ENCODE measurements at regions not wholly inside any gene's neighbourhood (a gene's known extent, or its start where the extent isn't known, plus 50 kb on each side); places are given as distances from the start of the nearest gene placed in this dataset.

- intact Hi-C loops (cut with micrococcal nuclease; ENCODE audit: unreplicated experiment), result no loop called here
- Histone ChIP-seq H3K4me3 (ENCODE audit: low read depth, low read length) (no peak overlapping the region), H3K4me1 (peaks cover 17% of the 10 kb centered on the region), H3K9me3 (no peaks in the 10 kb centered on the region), H3K36me3 (ENCODE audit: control insufficient read depth, insufficient read depth, low read length) (no peaks in the 10 kb centered on the region), H3K27me3 (replicated peaks; ENCODE audit: control insufficient read depth, insufficient read depth, low read length) (no peaks in the 10 kb centered on the region)
- H3K27ac Mint-ChIP-seq (ENCODE audit: unreplicated experiment), result no peak overlapping the region
- BruUV-seq (replicated peaks), result no TSS peak
- no peaks in the 10 kb centered on the region for H3K27me3 Mint-ChIP-seq (ENCODE audit: insufficient read depth, unreplicated experiment)
- no peaks in the 10 kb centered on the region for H3K4me1 Mint-ChIP-seq (ENCODE audit: low read depth, unreplicated experiment)
- TF ChIP-seq, protein P1, sequence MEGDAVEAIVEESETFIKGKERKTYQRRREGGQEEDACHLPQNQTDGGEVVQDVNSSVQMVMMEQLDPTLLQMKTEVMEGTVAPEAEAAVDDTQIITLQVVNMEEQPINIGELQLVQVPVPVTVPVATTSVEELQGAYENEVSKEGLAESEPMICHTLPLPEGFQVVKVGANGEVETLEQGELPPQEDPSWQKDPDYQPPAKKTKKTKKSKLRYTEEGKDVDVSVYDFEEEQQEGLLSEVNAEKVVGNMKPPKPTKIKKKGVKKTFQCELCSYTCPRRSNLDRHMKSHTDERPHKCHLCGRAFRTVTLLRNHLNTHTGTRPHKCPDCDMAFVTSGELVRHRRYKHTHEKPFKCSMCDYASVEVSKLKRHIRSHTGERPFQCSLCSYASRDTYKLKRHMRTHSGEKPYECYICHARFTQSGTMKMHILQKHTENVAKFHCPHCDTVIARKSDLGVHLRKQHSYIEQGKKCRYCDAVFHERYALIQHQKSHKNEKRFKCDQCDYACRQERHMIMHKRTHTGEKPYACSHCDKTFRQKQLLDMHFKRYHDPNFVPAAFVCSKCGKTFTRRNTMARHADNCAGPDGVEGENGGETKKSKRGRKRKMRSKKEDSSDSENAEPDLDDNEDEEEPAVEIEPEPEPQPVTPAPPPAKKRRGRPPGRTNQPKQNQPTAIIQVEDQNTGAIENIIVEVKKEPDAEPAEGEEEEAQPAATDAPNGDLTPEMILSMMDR (IDR thresholded peaks at IDR 0.05; ENCODE audit: insufficient read depth in 1 of 2, low read depth in 1 of 2, low read length in 1 of 2, severe bottlenecking in 1 of 2, unreplicated experiment in 1 of 2), result no peak
- H3K4me3 Mint-ChIP-seq (ENCODE audit: unreplicated experiment), result no peak overlapping the region
- H3K36me3 Mint-ChIP-seq (ENCODE audit: insufficient read depth, unreplicated experiment), result no peaks in the 10 kb centered on the region
- POLR2A ChIA-PET, result no interaction called here
- DNase-seq, result no peak
- H3K9me3 Mint-ChIP-seq (ENCODE audit: unreplicated experiment), result no peaks in the 10 kb centered on the region
- CTCF ChIA-PET, result interaction anchor here (1.1 kb wide), 1 partner anchor 10 kb away, joined by 5 read pairs; no protein-coding TSS in a partner anchor
Observed at GRCh38 chr2:150620416-150620815, 132.9 kb upstream of the RND3 start.

DNA sequence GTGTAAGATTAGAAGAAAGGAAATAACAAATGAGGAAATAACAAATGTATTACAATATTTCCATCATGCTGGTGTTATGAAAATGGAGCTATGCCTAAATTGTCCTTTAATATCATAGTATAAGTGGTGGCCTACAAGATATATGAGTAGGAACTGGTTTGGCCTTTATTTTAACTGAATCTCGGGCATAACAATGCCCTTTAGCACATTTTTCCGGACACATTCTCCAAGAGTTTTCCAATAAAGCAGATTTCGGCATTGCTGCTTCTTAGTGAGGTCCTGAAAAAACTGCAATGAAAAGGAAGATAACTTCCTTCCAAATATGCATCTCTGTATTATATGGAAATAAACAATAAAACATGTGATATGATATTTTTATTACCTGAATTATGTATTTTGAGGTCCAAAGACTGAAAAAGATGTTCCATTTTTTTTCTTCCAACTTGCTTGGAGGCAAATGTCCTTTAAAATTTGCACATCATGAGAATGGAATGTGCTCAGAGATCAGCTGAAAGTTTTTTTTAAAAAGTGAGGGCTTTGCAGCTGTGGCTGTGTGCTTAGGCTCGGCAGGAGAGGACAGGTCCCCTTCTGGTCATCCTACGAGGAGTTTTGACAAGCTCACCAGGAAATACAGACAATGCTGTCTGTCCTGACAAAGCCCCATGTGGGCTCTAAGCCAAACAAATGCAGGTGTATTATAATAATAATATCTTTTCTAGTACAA, 132.3 kb upstream of the RND3 start:
- intact Hi-C loops (cut with micrococcal nuclease; ENCODE audit: unreplicated experiment), result loop anchor here (10.0 kb wide), 2 partner anchors 435 to 485 kb away; no protein-coding TSS in a partner anchor
- H3K4me3 Mint-ChIP-seq (ENCODE audit: unreplicated experiment), result no peak overlapping the region
- Histone ChIP-seq H3K4me1 (peaks cover 17% of the 10 kb centered on the region), H3K27me3 (replicated peaks; ENCODE audit: control insufficient read depth, insufficient read depth, low read length) (no peaks in the 10 kb centered on the region), H3K9me3 (no peaks in the 10 kb centered on the region), H3K4me3 (ENCODE audit: low read depth, low read length) (no peak overlapping the region), H3K36me3 (ENCODE audit: control insufficient read depth, insufficient read depth, low read length) (no peaks in the 10 kb centered on the region)
- no peaks in the 10 kb centered on the region for H3K36me3 Mint-ChIP-seq (ENCODE audit: insufficient read depth, unreplicated experiment)
- TF ChIP-seq, protein P1 (IDR thresholded peaks at IDR 0.05; ENCODE audit: insufficient read depth in 1 of 2, low read depth in 1 of 2, low read length in 1 of 2, severe bottlenecking in 1 of 2, unreplicated experiment in 1 of 2), result no peak
- no TSS peak for BruUV-seq (replicated peaks)
- no peak overlapping the region for H3K27ac Mint-ChIP-seq (ENCODE audit: unreplicated experiment)
- ChIA-PET POLR2A (no interaction called here), CTCF (interaction anchor here (1.1 kb wide), 1 partner anchor 9 kb away, joined by 5 read pairs; no protein-coding TSS in a partner anchor)
- peak; percentile 45 to 48 for DNase-seq
- H3K27me3 Mint-ChIP-seq (ENCODE audit: insufficient read depth, unreplicated experiment), result no peaks in the 10 kb centered on the region
- H3K4me1 Mint-ChIP-seq (ENCODE audit: low read depth, unreplicated experiment), result no peaks in the 10 kb centered on the region
- H3K9me3 Mint-ChIP-seq (ENCODE audit: unreplicated experiment), result no peaks in the 10 kb centered on the region

GRCh38 chr2:150618245-150618895, 130.9 kb upstream of the RND3 start:
- Histone ChIP-seq H3K4me3 (ENCODE audit: low read depth, low read length) (no peak overlapping the region), H3K36me3 (ENCODE audit: control insufficient read depth, insufficient read depth, low read length) (no peaks in the 10 kb centered on the region), H3K9me3 (no peaks in the 10 kb centered on the region), H3K27me3 (replicated peaks; ENCODE audit: control insufficient read depth, insufficient read depth, low read length) (no peaks in the 10 kb centered on the region), H3K4me1 (peaks cover 29% of the 10 kb centered on the region)
- Mint-ChIP-seq H3K27ac (ENCODE audit: unreplicated experiment) (no peak overlapping the region), H3K4me1 (ENCODE audit: low read depth, unreplicated experiment) (peaks cover 7% of the 10 kb centered on the region), H3K4me3 (ENCODE audit: unreplicated experiment) (no peak overlapping the region), H3K27me3 (ENCODE audit: insufficient read depth, unreplicated experiment) (no peaks in the 10 kb centered on the region), H3K36me3 (ENCODE audit: insufficient read depth, unreplicated experiment) (no peaks in the 10 kb centered on the region), H3K9me3 (ENCODE audit: unreplicated experiment) (no peaks in the 10 kb centered on the region)
- DNase-seq, result no peak
- intact Hi-C loops (cut with micrococcal nuclease; ENCODE audit: unreplicated experiment), result loop anchor here (10.0 kb wide), 2 partner anchors 436 to 484 kb away; no protein-coding TSS in a partner anchor
- BruUV-seq (replicated peaks), result no TSS peak
- POLR2A ChIA-PET, result no interaction called here
- CTCF ChIA-PET, result no interaction called here
- TF ChIP-seq, protein P1 (IDR thresholded peaks at IDR 0.05; ENCODE audit: insufficient read depth in 1 of 2, low read depth in 1 of 2, low read length in 1 of 2, severe bottlenecking in 1 of 2, unreplicated experiment in 1 of 2), result no peak
